ENCODE measurements at regions not wholly inside any gene's neighbourhood (a gene's known extent, or its start where the extent isn't known, plus 50 kb on each side); places are given as distances from the start of the nearest gene placed in this dataset.
"Not testable (repeated sequence)": the region's sequence is repeated elsewhere in the genome, so short reads cannot be mapped to it uniquely, and the experiment has no call there.

GRCh38 chr6:170044836-170045562, 245.9 kb downstream of the DLL1 start:
- DNase-seq (ENCODE audit: low spot score), result no peak

GRCh38 chr6:170043881-170044790, 246.7 kb downstream of the DLL1 start:
- DNase-seq (ENCODE audit: low spot score), result no peak

GRCh38 chr6:170043150-170043819, 247.6 kb downstream of the DLL1 start:
- DNase-seq (ENCODE audit: low spot score), result no peak

- no peak for DNase-seq (ENCODE audit: low spot score)
Measured at GRCh38 chr6:170042596-170043118, 248.2 kb downstream of the DLL1 start.

GRCh38 chr6:170042123-170042522, 248.8 kb downstream of the DLL1 start:
- DNase-seq (ENCODE audit: low spot score), result no peak

- no peak for DNase-seq (ENCODE audit: low spot score)
Measured at GRCh38 chr6:170041526-170041925, 249.4 kb downstream of the DLL1 start.

GRCh38 chr6:170040906-170041305, 250.0 kb downstream of the DLL1 start:
- no peak for DNase-seq (ENCODE audit: low spot score)

GRCh38 chr6:170040115-170040500, 250.8 kb downstream of the DLL1 start:
- DNase-seq (ENCODE audit: low spot score), result no peak

- DNase-seq (ENCODE audit: low spot score), result no peak
Measured at GRCh38 chr6:170039156-170040114, 251.4 kb downstream of the DLL1 start.

- DNase-seq (ENCODE audit: low spot score), result no peak
Measured at GRCh38 chr6:170038708-170039107, 252.2 kb downstream of the DLL1 start.

- DNase-seq (ENCODE audit: low spot score), result no peak
Measured at GRCh38 chr6:170038251-170038650, 252.6 kb downstream of the DLL1 start.

GRCh38 chr6:170037541-170038250, 253.2 kb downstream of the DLL1 start:
- no peak for DNase-seq (ENCODE audit: low spot score)

GRCh38 chr6:170036916-170037315, 254.0 kb downstream of the DLL1 start:
- DNase-seq (ENCODE audit: low spot score), result no peak

GRCh38 chr6:170036367-170036766, 254.5 kb downstream of the DLL1 start:
- not testable (repeated sequence) for DNase-seq (ENCODE audit: low spot score)

- no peak for DNase-seq (ENCODE audit: low spot score)
Measured at GRCh38 chr6:170035901-170036304, 255.0 kb downstream of the DLL1 start.

GRCh38 chr6:170035044-170035443, 255.8 kb downstream of the DLL1 start:
- no peak for DNase-seq (ENCODE audit: low spot score)

GRCh38 chr6:170034294-170034693, 256.6 kb downstream of the DLL1 start:
- no peak for DNase-seq (ENCODE audit: low spot score)

- no peak for DNase-seq (ENCODE audit: low spot score)
Measured at GRCh38 chr6:170033666-170034065, 257.2 kb downstream of the DLL1 start.

GRCh38 chr6:170032706-170033309, 258.1 kb downstream of the DLL1 start:
- DNase-seq (ENCODE audit: low spot score), result no peak

GRCh38 chr6:170032197-170032596, 258.7 kb downstream of the DLL1 start:
- DNase-seq (ENCODE audit: low spot score), result no peak
